Caco-2 (cell line): ENCODE measurements at regions not wholly inside any gene's neighbourhood (a gene's known extent, or its start where the extent isn't known, plus 50 kb on each side); places are given as distances from the start of the nearest gene placed in this dataset.

Source experiments
- BruUV-seq: library from RNA; stranded (reverse); fragments of 400-500 nt; replicated peaks from 2 replicates; lab custom pipeline; 2021; lab: Mats Ljungman, UMichigan
- CTCF ChIA-PET: fragments of 300-600 bp; sonication (Branson Sonifier 250); formaldehyde crosslinking; loops from one replicate; lab custom pipeline; 2022; ENCODE audit warnings: antibody characterized with exemption; lab: Charles Lee
- POLR2A ChIA-PET: fragments of 300-600 bp; sonication (Branson Sonifier 250); formaldehyde crosslinking; loops from one replicate; lab custom pipeline; 2022; ENCODE audit warnings: antibody characterized with exemption; lab: Charles Lee
- DNase-seq, 2 experiments: peaks; one replicate each; pipeline versions ENCODE4 v3.0.0 to v3.0.0-alpha.2; 2020 to 2022
- H3K27me3 ChIP-seq: replicated peaks from 2 replicates; pipeline ENCODE4 v1.6.0; 2011; ENCODE audit warnings: low read length; ENCODE audit not compliant: control insufficient read depth, insufficient read depth
- H3K36me3 ChIP-seq: 2 replicates; pipeline ENCODE4 v1.5.1; 2011; ENCODE audit warnings: low read length; ENCODE audit not compliant: control insufficient read depth, insufficient read depth
- H3K4me1 ChIP-seq: fragments of 250-450 bp; sonication (Bioruptor Pico); 2 replicates; pipeline ENCODE4 v1.5.1; 2020; ENCODE audit warnings: mild to moderate bottlenecking
- H3K4me3 ChIP-seq: 2 replicates; pipeline ENCODE4 v1.5.1; 2011; ENCODE audit warnings: low read depth, mild to moderate bottlenecking, control low read depth, low read length
- H3K9me3 ChIP-seq: fragments of 250-450 bp; sonication (Bioruptor Pico); 2 replicates; pipeline ENCODE4 v1.5.1; 2020; ENCODE audit warnings: mild to moderate bottlenecking, moderate library complexity
- H3K27ac Mint-ChIP-seq: one replicate; pipeline ENCODE4 v1.8.0; 2022; ENCODE audit warnings: mixed read lengths; ENCODE audit not compliant: unreplicated experiment
- H3K27me3 Mint-ChIP-seq: one replicate; pipeline ENCODE4 v1.8.0; 2022; ENCODE audit warnings: mixed read lengths; ENCODE audit not compliant: insufficient read depth, unreplicated experiment
- H3K36me3 Mint-ChIP-seq: one replicate; pipeline ENCODE4 v1.8.0; 2022; ENCODE audit warnings: mild to moderate bottlenecking, mixed read lengths; ENCODE audit not compliant: insufficient read depth, unreplicated experiment
- H3K4me1 Mint-ChIP-seq: one replicate; pipeline ENCODE4 v1.8.0; 2022; ENCODE audit warnings: low read depth, mixed read lengths; ENCODE audit not compliant: unreplicated experiment
- H3K4me3 Mint-ChIP-seq: one replicate; pipeline ENCODE4 v1.8.0; 2022; ENCODE audit warnings: mild to moderate bottlenecking, moderate library complexity, mixed read lengths; ENCODE audit not compliant: unreplicated experiment
- H3K9me3 Mint-ChIP-seq: one replicate; pipeline ENCODE4 v1.8.0; 2022; ENCODE audit warnings: mixed read lengths; ENCODE audit not compliant: unreplicated experiment
- intact Hi-C: fragments of 100-400 bp; cut with micrococcal nuclease; formaldehyde crosslinking; loops from one replicate; pipeline ENCODE4 v1.10.0; 2022; ENCODE audit not compliant: unreplicated experiment
- TF ChIP-seq, protein P1 (sequence below), 2 experiments: fragments of 200-600 bp in 1 of 2; IDR thresholded peaks; 1 replicate in 1 of 2; 2 replicates in 1 of 2; pipeline versions ENCODE4 v1.5.1 to v1.8.0; 2011 to 2022; ENCODE audit warnings: antibody characterized with exemption in 1 of 2, control low read depth in 1 of 2, inconsistent platforms in 1 of 2, low read depth in 1 of 2, low read length in 1 of 2, mild to moderate bottlenecking in 1 of 2, moderate library complexity in 1 of 2; ENCODE audit not compliant: insufficient read depth in 1 of 2, severe bottlenecking in 1 of 2, unreplicated experiment in 1 of 2

GRCh38 chr9:80648336-80648735, 1041.0 kb downstream of the TLE1 start:
- Mint-ChIP-seq H3K27me3 (no peaks in the 10 kb centered on the region), H3K27ac (no peak overlapping the region), H3K4me1 (no peaks in the 10 kb centered on the region), H3K36me3 (no peaks in the 10 kb centered on the region), H3K4me3 (no peak overlapping the region), H3K9me3 (no peaks in the 10 kb centered on the region)
- no peaks in the 10 kb centered on the region for H3K27me3 ChIP-seq
- no TSS peak for BruUV-seq
- DNase-seq = no peak
- no peaks in the 10 kb centered on the region for H3K4me1 ChIP-seq
- ChIA-PET CTCF (no interaction called here), POLR2A (no interaction called here)
- TF ChIP-seq, protein P1, sequence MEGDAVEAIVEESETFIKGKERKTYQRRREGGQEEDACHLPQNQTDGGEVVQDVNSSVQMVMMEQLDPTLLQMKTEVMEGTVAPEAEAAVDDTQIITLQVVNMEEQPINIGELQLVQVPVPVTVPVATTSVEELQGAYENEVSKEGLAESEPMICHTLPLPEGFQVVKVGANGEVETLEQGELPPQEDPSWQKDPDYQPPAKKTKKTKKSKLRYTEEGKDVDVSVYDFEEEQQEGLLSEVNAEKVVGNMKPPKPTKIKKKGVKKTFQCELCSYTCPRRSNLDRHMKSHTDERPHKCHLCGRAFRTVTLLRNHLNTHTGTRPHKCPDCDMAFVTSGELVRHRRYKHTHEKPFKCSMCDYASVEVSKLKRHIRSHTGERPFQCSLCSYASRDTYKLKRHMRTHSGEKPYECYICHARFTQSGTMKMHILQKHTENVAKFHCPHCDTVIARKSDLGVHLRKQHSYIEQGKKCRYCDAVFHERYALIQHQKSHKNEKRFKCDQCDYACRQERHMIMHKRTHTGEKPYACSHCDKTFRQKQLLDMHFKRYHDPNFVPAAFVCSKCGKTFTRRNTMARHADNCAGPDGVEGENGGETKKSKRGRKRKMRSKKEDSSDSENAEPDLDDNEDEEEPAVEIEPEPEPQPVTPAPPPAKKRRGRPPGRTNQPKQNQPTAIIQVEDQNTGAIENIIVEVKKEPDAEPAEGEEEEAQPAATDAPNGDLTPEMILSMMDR (IDR thresholded peaks at IDR 0.05; ENCODE audit: insufficient read depth in 1 of 2, low read depth in 1 of 2, low read length in 1 of 2, severe bottlenecking in 1 of 2, unreplicated experiment in 1 of 2) = no peak
- no peaks in the 10 kb centered on the region for H3K9me3 ChIP-seq
- H3K36me3 ChIP-seq = no peaks in the 10 kb centered on the region
- intact Hi-C loops = no loop called here
- H3K4me3 ChIP-seq = no peak overlapping the region

- Mint-ChIP-seq H3K27me3 (no peaks in the 10 kb centered on the region), H3K27ac (no peak overlapping the region), H3K36me3 (no peaks in the 10 kb centered on the region), H3K4me1 (no peaks in the 10 kb centered on the region), H3K4me3 (no peak overlapping the region), H3K9me3 (no peaks in the 10 kb centered on the region)
- Histone ChIP-seq H3K4me3 (no peak overlapping the region), H3K36me3 (no peaks in the 10 kb centered on the region), H3K9me3 (no peaks in the 10 kb centered on the region), H3K4me1 (no peaks in the 10 kb centered on the region), H3K27me3 (no peaks in the 10 kb centered on the region)
- ChIA-PET POLR2A (no interaction called here), CTCF (no interaction called here)
- BruUV-seq = no TSS peak
- intact Hi-C loops = no loop called here
- DNase-seq = no peak
- TF ChIP-seq, protein P1 (IDR thresholded peaks at IDR 0.05; ENCODE audit: insufficient read depth in 1 of 2, low read depth in 1 of 2, low read length in 1 of 2, severe bottlenecking in 1 of 2, unreplicated experiment in 1 of 2) = no peak
Observed at GRCh38 chr9:80646211-80646610, 1043.1 kb downstream of the TLE1 start.

DNA sequence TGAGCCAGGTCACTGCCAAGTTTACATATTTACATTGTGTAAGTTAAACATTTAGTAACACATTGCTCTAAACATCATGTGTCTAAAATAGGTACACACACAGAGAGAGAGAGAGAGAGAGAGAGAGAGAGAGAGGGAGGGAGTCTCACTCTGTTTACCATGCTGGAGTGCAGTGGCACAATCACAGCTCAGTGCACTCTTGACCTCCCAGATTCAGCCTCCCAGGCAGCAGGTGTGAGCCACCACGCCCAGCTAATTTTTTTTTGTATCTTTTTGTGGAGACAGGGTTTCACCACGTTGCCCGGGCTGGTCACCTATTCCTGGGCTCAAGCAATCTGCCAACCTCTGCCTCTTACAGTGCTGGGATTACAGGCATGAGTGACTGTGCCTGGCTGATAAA, 1045.3 kb downstream of the TLE1 start:
- CTCF ChIA-PET = no interaction called here
- intact Hi-C loops = no loop called here
- no TSS peak for BruUV-seq

More for the DNA sequence above, 1045.3 kb downstream of the TLE1 start:
- TF ChIP-seq, protein P1 (IDR thresholded peaks at IDR 0.05; ENCODE audit: insufficient read depth in 1 of 2, low read depth in 1 of 2, low read length in 1 of 2, severe bottlenecking in 1 of 2, unreplicated experiment in 1 of 2) = no peak
- Histone ChIP-seq H3K9me3 (no peaks in the 10 kb centered on the region), H3K27me3 (no peaks in the 10 kb centered on the region), H3K4me1 (no peaks in the 10 kb centered on the region), H3K4me3 (no peak overlapping the region), H3K36me3 (no peaks in the 10 kb centered on the region)
- POLR2A ChIA-PET = no interaction called here
- no peak for DNase-seq
- no peaks in the 10 kb centered on the region for H3K36me3 Mint-ChIP-seq
- H3K4me1 Mint-ChIP-seq = no peaks in the 10 kb centered on the region
- H3K4me3 Mint-ChIP-seq = no peak overlapping the region
- H3K27ac Mint-ChIP-seq = no peak overlapping the region
- no peaks in the 10 kb centered on the region for H3K9me3 Mint-ChIP-seq
- no peaks in the 10 kb centered on the region for H3K27me3 Mint-ChIP-seq
